Common myeloid progenitor, CD34-positive (primary cell): ENCODE measurements at regions not wholly inside any gene's neighbourhood (a gene's known extent, or its start where the extent isn't known, plus 50 kb on each side); places are given as distances from the start of the nearest gene placed in this dataset.

Experiments used
- CTCF ChIA-PET: fragments of 350-600 bp; sonication (Branson Sonifier 250); formaldehyde crosslinking; loops from one replicate; lab custom pipeline; 2021; ENCODE audit warnings: antibody characterized with exemption; lab: Charles Lee
- POLR2A ChIA-PET: fragments of 350-600 bp; sonication (Branson Sonifier 250); formaldehyde crosslinking; loops from one replicate; lab custom pipeline; 2021; ENCODE audit warnings: antibody characterized with exemption; lab: Charles Lee
- DNase-seq, 3 donors: peaks; one replicate each; pipeline versions ENCODE4 v3.0.0 to v3.0.0-alpha.2; 2013
- H3K27ac ChIP-seq, 2 experiments: 1 replicate in 1 of 2; 2 replicates in 1 of 2; pipeline ENCODE4 v1.7.0; 2013; ENCODE audit warnings: inconsistent platforms in 2 of 2, low read length in 2 of 2, mild to moderate bottlenecking in 2 of 2, low read depth in 1 of 2, moderate library complexity in 1 of 2; ENCODE audit not compliant: severe bottlenecking in 2 of 2, insufficient read depth in 1 of 2, poor library complexity in 1 of 2
- H3K27me3 ChIP-seq, 5 experiments: replicated peaks in 2 of 5; 1 replicate in 3 of 5; 2 replicates in 2 of 5; pipeline versions ENCODE4 v1.6.1 to v1.7.0; 2013; ENCODE audit warnings: low read length in 4 of 5, mild to moderate bottlenecking in 2 of 5, moderate library complexity in 2 of 5, inconsistent platforms in 1 of 5; ENCODE audit not compliant: insufficient read depth in 5 of 5, control insufficient read depth in 4 of 5
- H3K36me3 ChIP-seq, 4 experiments: 1 replicate in 2 of 4; 2 replicates in 2 of 4; pipeline versions ENCODE4 v1.6.1 to v1.7.0; 2013; ENCODE audit warnings: low read length in 3 of 4, control low read depth in 1 of 4, mild to moderate bottlenecking in 1 of 4; ENCODE audit not compliant: control insufficient read depth in 4 of 4, insufficient read depth in 4 of 4
- H3K4me1 ChIP-seq, 4 experiments: 1 replicate in 3 of 4; 2 replicates in 1 of 4; pipeline versions ENCODE4 v1.6.1 to v1.7.1; 2013; ENCODE audit warnings: low read length in 3 of 4, mild to moderate bottlenecking in 3 of 4, control low read depth in 1 of 4, inconsistent platforms in 1 of 4, moderate library complexity in 1 of 4; ENCODE audit not compliant: control insufficient read depth in 4 of 4, insufficient read depth in 4 of 4; ENCODE audit errors: control extremely low read depth in 1 of 4
- H3K4me3 ChIP-seq, 7 experiments: 1 replicate in 4 of 7; 2 replicates in 3 of 7; pipeline versions ENCODE4 v1.5.1 to v1.7.0; 2013; ENCODE audit warnings: mild to moderate bottlenecking in 7 of 7, low read length in 6 of 7, moderate library complexity in 6 of 7, inconsistent platforms in 2 of 7, low read depth in 2 of 7, control low read depth in 1 of 7; ENCODE audit not compliant: insufficient read depth in 4 of 7, control insufficient read depth in 1 of 7; ENCODE audit errors: extremely low read depth in 1 of 7
- H3K9me3 ChIP-seq, 5 experiments: 1 replicate in 4 of 5; 2 replicates in 1 of 5; pipeline versions ENCODE4 v1.6.1 to v1.7.1; 2013; ENCODE audit warnings: low read length in 4 of 5, mild to moderate bottlenecking in 2 of 5, inconsistent platforms in 1 of 5, low read depth in 1 of 5, moderate library complexity in 1 of 5; ENCODE audit not compliant: control insufficient read depth in 4 of 5, insufficient read depth in 2 of 5; ENCODE audit errors: control extremely low read depth in 1 of 5
- WGBS: methylation state at CpG from one replicate; pipeline ENCODE4 v1.1.5; 2013; ENCODE audit not compliant: insufficient coverage; 5-methylcytosine and 5-hydroxymethylcytosine counted together

DNA sequence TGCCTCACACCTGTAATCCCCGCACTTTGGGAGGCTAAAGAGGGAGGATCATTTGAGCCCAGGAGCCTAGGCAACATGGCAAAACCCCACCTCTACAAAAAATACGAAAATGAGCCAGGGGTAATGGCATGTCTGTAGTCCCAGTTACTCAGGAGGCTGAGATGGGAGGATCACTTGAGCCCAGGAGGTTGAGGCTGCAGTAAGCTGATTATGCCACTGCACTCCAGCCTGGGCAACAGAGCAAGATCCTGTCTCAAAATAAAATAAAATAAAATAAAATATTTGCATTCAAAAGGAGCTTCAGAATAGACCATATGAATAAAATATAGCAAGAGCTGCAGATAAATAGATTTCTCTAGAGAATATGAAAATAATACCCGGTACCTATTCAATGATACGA, 71.5 kb upstream of the ATF7IP2 start:
- Histone ChIP-seq H3K27me3 (no peaks in the 10 kb centered on the region), H3K4me3 (no peak overlapping the region), H3K36me3 (no peaks in the 10 kb centered on the region), H3K27ac (no peak overlapping the region), H3K9me3 (no peaks in the 10 kb centered on the region), H3K4me1 (no peaks in the 10 kb centered on the region)
- POLR2A ChIA-PET = interaction anchor here (1.0 kb wide), 1 partner anchor 196 kb away, joined by 3 read pairs; no protein-coding TSS in a partner anchor
- no peak for DNase-seq
- WGBS = 100% methylated on average over 3 of the region's 4 CpGs
- CTCF ChIA-PET = interaction anchor here (0.6 to 6.5 kb wide), 13 partner anchors 11 to 1174 kb away, joined by 3 to 103 read pairs (median 4); no protein-coding TSS in a partner anchor

DNA sequence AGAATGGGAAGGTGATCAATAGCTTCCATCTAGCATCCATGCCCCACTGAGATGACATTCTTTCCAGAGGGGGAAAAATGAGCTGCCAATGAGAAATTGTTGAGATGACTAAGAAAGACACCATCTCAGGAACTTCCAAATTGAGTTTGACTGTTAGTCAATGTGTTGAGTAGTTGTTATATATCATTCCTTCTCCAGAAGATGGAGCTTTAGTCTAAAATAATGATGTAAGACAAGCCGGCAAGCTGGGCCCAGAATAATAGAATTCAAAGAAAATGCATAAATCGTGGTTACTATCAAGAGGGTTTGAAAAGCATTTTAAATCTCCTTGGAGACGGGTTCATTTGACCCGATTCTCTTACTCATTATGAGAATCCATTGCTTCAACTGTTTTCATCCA, 71.0 kb upstream of the ATF7IP2 start:
- Histone ChIP-seq H3K9me3 (no peaks in the 10 kb centered on the region), H3K27me3 (no peaks in the 10 kb centered on the region), H3K36me3 (no peaks in the 10 kb centered on the region), H3K4me1 (no peaks in the 10 kb centered on the region), H3K27ac (no peak overlapping the region), H3K4me3 (no peak overlapping the region)
- CTCF ChIA-PET = interaction anchor here (0.6 to 6.5 kb wide), 13 partner anchors 8 to 1174 kb away, joined by 3 to 103 read pairs (median 4); no protein-coding TSS in a partner anchor
- DNase-seq = peak; percentile 36 to 61 (median 58)
- WGBS = 0% methylated on average over 2 of the region's 4 CpGs
- POLR2A ChIA-PET = interaction anchor here (1.0 kb wide), 1 partner anchor 195 kb away, joined by 3 read pairs; no protein-coding TSS in a partner anchor

DNA sequence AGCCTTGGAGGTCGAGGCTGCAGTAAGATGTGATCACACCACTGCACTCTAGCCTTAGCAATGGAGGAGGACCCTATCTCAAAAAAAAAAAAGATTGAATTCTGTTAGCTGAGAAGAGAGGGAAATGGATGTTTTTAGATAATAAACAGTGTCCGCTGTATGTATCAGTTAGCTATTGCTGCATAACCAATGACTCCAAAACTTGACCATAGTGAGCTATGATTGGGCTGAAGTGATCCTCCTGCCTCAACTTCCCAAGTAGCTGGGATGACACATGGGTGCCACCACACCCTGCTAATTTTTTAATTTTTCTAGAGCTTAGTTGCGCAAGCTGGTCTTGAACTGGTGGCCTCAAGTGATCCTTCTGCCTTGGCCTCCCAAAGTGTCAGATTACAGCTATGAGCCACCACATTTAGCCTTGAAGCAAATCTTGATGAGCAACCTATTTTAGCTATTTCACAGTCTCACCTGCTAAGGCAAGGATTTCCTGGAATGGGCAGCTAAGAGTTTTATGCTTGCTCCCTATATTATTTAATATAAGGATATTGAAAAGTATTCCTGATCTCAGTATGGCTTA, 68.3 kb upstream of the ATF7IP2 start:
- POLR2A ChIA-PET = interaction anchor here (0.5 kb wide), 1 partner anchor 191 kb away, joined by 3 read pairs; no protein-coding TSS in a partner anchor

DNA sequence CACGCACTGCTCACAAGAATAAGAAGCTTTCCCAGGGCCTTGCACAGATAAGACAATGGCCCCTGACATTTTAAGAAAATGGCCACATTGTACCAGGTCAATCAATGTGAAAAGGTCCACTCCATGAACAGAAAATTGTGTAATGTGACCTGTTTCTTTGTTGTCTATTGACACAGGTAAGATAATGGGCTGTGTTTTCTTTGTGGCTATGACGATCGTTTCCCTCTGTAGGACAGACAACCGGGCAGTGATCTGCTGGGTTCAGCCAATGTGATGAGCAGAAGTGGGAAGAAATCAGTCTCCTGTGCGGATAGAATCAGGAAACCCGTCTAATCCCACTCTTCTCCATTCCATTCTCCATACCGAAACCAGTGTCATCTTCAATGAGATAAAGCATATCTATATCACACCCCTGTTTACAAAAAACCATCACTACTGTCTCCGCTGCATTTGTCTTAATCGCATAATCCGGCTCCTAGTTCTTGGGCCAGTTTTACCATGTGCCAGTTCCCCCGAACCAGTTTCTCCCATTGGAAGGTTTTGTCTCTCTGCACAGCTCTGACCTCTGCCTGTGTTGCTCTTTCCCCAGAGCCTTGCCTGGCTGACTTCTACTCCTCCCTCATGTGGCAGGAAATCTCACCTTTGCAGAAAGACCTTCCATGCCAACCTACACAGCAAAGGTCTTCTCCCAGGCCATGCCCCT, 66.9 kb upstream of the ATF7IP2 start:
- POLR2A ChIA-PET = no interaction called here
- Histone ChIP-seq H3K27ac (no peak overlapping the region), H3K36me3 (no peaks in the 10 kb centered on the region), H3K4me1 (no peaks in the 10 kb centered on the region), H3K9me3 (no peaks in the 10 kb centered on the region), H3K27me3 (no peaks in the 10 kb centered on the region), H3K4me3 (no peak overlapping the region)
- no peak for DNase-seq
- CTCF ChIA-PET = interaction anchor here (0.6 to 6.5 kb wide), 2 partner anchors 148 to 195 kb away, joined by 3 to 103 read pairs; no protein-coding TSS in a partner anchor
- 99% methylated on average over 9 of the region's 11 CpGs for WGBS

More for the DNA sequence above, 68.3 kb upstream of the ATF7IP2 start:
- Histone ChIP-seq H3K27me3 (no peaks in the 10 kb centered on the region), H3K4me1 (no peaks in the 10 kb centered on the region), H3K9me3 (no peaks in the 10 kb centered on the region), H3K27ac (no peak overlapping the region), H3K4me3 (no peak overlapping the region), H3K36me3 (no peaks in the 10 kb centered on the region)
- CTCF ChIA-PET = interaction anchor here (0.6 to 6.5 kb wide), 6 partner anchors 10 to 196 kb away, joined by 3 to 103 read pairs (median 4); no protein-coding TSS in a partner anchor
- 94% methylated on average over 2 of the region's 3 CpGs for WGBS
- no peak for DNase-seq

DNA sequence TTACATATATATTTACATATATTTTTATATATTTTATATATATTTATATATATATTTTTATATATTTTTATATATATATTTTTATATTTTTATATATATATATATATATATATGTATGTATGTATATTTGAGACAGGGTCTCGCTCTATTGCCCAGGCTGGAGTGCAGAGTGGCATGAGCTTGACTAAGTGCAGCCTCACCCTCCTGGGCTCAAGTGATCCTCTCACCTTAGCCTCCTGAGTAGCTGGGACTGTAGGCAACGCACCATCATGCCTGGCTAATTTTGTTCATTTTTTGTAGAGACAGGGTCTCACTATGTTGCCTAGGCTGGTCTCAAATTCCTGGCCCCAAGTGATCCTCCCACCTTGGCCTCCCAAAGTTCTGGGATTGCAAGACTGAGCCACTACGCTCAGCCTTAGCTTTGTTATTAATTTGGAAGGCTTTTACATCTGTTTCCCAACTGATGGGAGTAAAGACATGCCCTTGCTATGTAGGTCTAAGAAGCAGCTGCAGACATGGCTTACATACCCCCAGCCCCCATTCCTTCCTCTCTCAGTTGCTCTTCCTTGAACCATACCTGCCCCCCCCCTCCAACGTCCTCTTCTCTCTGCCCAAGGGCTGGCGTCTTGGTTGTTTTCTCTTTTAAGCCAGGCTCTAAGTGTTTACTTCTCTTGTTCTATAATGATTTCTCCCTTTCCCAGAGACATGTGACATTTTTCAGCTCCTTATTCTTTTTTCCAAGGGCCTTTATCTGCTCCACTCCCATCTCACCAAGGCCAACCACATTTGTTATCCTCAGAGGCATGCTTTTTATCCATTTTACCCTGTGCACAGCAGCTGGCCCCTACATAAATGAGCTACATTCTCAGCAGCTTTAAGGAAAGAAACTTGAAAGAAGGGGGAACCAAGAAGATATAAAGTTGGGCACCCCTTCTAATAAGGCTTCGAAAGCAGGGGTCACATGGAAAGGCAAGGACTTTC, 64.2 kb upstream of the ATF7IP2 start:
- Histone ChIP-seq H3K9me3 (no peaks in the 10 kb centered on the region), H3K36me3 (no peaks in the 10 kb centered on the region), H3K4me1 (no peaks in the 10 kb centered on the region), H3K4me3 (no peak overlapping the region), H3K27me3 (no peaks in the 10 kb centered on the region), H3K27ac (no peak overlapping the region)
- DNase-seq = peak in 2 of 3 donors; percentile 33 to 38
- POLR2A ChIA-PET = no interaction called here
- WGBS = 92% methylated on average over 4 of the region's 6 CpGs
- CTCF ChIA-PET = interaction anchor here (0.6 to 1.3 kb wide), 2 partner anchors 175 to 192 kb away, joined by 3 read pairs; no protein-coding TSS in a partner anchor

DNA sequence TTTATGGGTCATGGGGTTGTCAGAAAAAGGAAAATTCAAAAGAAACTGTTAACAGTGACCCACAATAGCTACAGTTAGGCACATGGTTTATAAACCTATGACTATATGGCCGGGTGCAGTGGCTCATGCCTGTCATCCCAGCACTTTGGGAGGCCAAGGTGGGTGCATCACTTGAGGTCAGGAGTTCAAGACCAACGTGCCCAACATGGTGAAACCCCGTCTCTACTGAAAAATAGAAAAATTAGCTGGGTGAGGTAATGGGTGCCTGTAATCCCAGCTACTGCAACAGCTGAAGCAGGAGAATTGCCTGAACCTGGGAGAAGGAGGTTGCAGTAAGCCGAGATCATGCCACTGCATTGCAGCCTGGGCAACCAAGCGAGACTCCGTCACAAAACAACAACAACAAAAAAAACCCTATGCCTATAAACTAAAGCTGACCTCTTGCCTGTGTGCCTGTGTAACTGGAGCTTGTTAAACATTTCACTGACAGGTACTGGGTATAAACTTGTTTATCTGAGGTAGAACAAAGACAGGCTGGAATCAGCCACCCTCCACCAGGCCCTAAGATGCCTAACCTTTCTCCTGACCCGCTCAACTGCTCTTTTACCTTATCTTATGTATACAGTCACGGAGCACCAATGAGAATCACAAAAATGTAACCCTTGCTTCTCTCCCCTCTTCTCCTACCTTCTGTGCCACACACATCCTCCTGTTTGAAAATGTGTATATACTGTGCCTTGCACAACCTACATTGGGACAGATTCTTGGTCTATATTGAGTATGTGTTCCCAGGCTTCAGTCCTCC, 62.9 kb upstream of the ATF7IP2 start:
- Histone ChIP-seq H3K27me3 (no peaks in the 10 kb centered on the region), H3K4me1 (no peaks in the 10 kb centered on the region), H3K36me3 (no peaks in the 10 kb centered on the region), H3K27ac (no peak overlapping the region), H3K4me3 (no peak overlapping the region), H3K9me3 (no peaks in the 10 kb centered on the region)
- CTCF ChIA-PET = interaction anchor here (1.3 kb wide), 1 partner anchor 191 kb away, joined by 3 read pairs; no protein-coding TSS in a partner anchor
- WGBS = 97% methylated on average over 5 of the region's 8 CpGs
- DNase-seq = peak in 1 of 3 donors; percentile 15
- POLR2A ChIA-PET = no interaction called here
